ENCODE measurements at regions not wholly inside any gene's neighbourhood (a gene's known extent, or its start where the extent isn't known, plus 50 kb on each side); places are given as distances from the start of the nearest gene placed in this dataset.

- TF ChIP-seq MXD4 (CRISPR knock-in tag; IDR thresholded peaks at IDR 0.05; ENCODE audit: borderline replicate concordance) (no peak), JUN (CRISPR knock-in tag; IDR thresholded peaks at IDR 0.05) (no peak), CDX4 (CRISPR knock-in tag; IDR thresholded peaks at IDR 0.05; ENCODE audit: borderline replicate concordance) (no peak), PRRX2 (CRISPR knock-in tag; IDR thresholded peaks at IDR 0.05) (no peak), HMGA2 (CRISPR knock-in tag; IDR thresholded peaks at IDR 0.05) (no peak), PRDM15 (CRISPR knock-in tag; IDR thresholded peaks at IDR 0.05) (no peak)
Observed at GRCh38 chr3:153919773-153920172, 201.4 kb upstream of the ARHGEF26 start (continued).

GRCh38 chr3:153921826-153922225 is 199.4 kb upstream of the ARHGEF26 start:
- ChIA-PET POLR2A (no interaction called here), CTCF (interaction anchor here (1.1 kb wide), 1 partner anchor 67 kb away, joined by 3 read pairs; no protein-coding TSS in a partner anchor)
- DNase-seq (ENCODE audit: low spot score) (no peak), ATAC-seq (no peak)
- H3K4me1 Mint-ChIP-seq, result no peaks in the 10 kb centered on the region
- H3K27me3 Mint-ChIP-seq (ENCODE audit: low read depth), result no peaks in the 10 kb centered on the region
- TF ChIP-seq ZNF532 (CRISPR knock-in tag; IDR thresholded peaks at IDR 0.05; ENCODE audit: borderline replicate concordance), result no peak
- peaks cover 3% of the 10 kb centered on the region; the same call in 1 of the 2 replicates for H3K36me3 Mint-ChIP-seq
- peaks cover 33% of the 10 kb centered on the region for H3K9me3 Mint-ChIP-seq
- no peak overlapping the region for H3K4me3 Mint-ChIP-seq
- H3K27ac Mint-ChIP-seq, result no peak overlapping the region

GRCh38 chr3:153925841-153926514 is 195.2 kb upstream of the ARHGEF26 start:
- Mint-ChIP-seq H3K27ac (no peak overlapping the region), H3K36me3 (peaks cover 3% of the 10 kb centered on the region; the same call in 1 of the 2 replicates), H3K9me3 (peaks cover 13% of the 10 kb centered on the region), H3K4me3 (no peak overlapping the region), H3K27me3 (ENCODE audit: low read depth) (no peaks in the 10 kb centered on the region), H3K4me1 (no peaks in the 10 kb centered on the region)
- DNase-seq (ENCODE audit: low spot score) (no peak), ATAC-seq (no peak)
- POLR2A ChIA-PET, result no interaction called here
- CTCF ChIA-PET, result no interaction called here
- TF ChIP-seq ZMAT4 (CRISPR knock-in tag; IDR thresholded peaks at IDR 0.05), result no peak
- TF ChIP-seq ZNF263 (CRISPR knock-in tag; IDR thresholded peaks at IDR 0.05; ENCODE audit: low read depth), result no peak
- TF ChIP-seq KAT7 (CRISPR knock-in tag; IDR thresholded peaks at IDR 0.05; ENCODE audit: borderline replicate concordance), result no peak
- no peak for TF ChIP-seq CREB1 (CRISPR knock-in tag; IDR thresholded peaks at IDR 0.05)
- no peak for TF ChIP-seq ATF2 (CRISPR knock-in tag; IDR thresholded peaks at IDR 0.05; ENCODE audit: borderline replicate concordance, low read depth)
- TF ChIP-seq E2F5 (CRISPR knock-in tag; IDR thresholded peaks at IDR 0.05), result no peak
- no peak for TF ChIP-seq FOXJ3 (CRISPR knock-in tag; IDR thresholded peaks at IDR 0.05; ENCODE audit: borderline replicate concordance)
- TF ChIP-seq NFYB (CRISPR knock-in tag; conservative IDR thresholded peaks at IDR 0.05; ENCODE audit: low read depth), result no peak
- TF ChIP-seq CTCF (IDR thresholded peaks at IDR 0.05), result no peak
- TF ChIP-seq ZNF121 (CRISPR knock-in tag; IDR thresholded peaks at IDR 0.05), result no peak
- TF ChIP-seq GABPB1 (CRISPR knock-in tag; IDR thresholded peaks at IDR 0.05), result no peak
- no peak for TF ChIP-seq ZNF138 (CRISPR knock-in tag; conservative IDR thresholded peaks at IDR 0.05)
- TF ChIP-seq MAX (CRISPR knock-in tag; IDR thresholded peaks at IDR 0.05), result no peak

All from WTC11 (cell line).